ENCODE measurements at regions not wholly inside any gene's neighbourhood (a gene's known extent, or its start where the extent isn't known, plus 50 kb on each side); places are given as distances from the start of the nearest gene placed in this dataset.

- intact Hi-C loops (cut with DNase I) = no loop called here
- TF ChIP-seq POLR2AphosphoS5 (IDR thresholded peaks at IDR 0.05; ENCODE audit: insufficient read depth in 1 of 2, low read depth in 1 of 2) = no peak
- no peak for TF ChIP-seq POLR2A (IDR thresholded peaks at IDR 0.05)
- TF ChIP-seq CTCF (IDR thresholded peaks at IDR 0.05) = no peak
- H3K36me3 ChIP-seq = no peaks in the 10 kb centered on the region
- H3K27ac ChIP-seq = no peak overlapping the region
- H3K9me3 ChIP-seq = no peaks in the 10 kb centered on the region
- H3K4me1 ChIP-seq = peaks cover 16% of the 10 kb centered on the region
- no peak for DNase-seq (ENCODE audit: extremely low spot score in 2 of 2)
- no peaks in the 10 kb centered on the region for H3K27me3 ChIP-seq
- H3K4me3 ChIP-seq = no peak overlapping the region
Observed at GRCh38 chr18:79615091-79615490, 64.5 kb upstream of the CTDP1 start.

- Histone ChIP-seq H3K4me3 (no peak overlapping the region), H3K36me3 (no peaks in the 10 kb centered on the region), H3K27me3 (no peaks in the 10 kb centered on the region), H3K9me3 (no peaks in the 10 kb centered on the region), H3K27ac (no peak overlapping the region), H3K4me1 (peaks cover 16% of the 10 kb centered on the region)
- no peak for DNase-seq (ENCODE audit: extremely low spot score in 2 of 2)
- intact Hi-C loops (cut with DNase I) = no loop called here
- no peak for TF ChIP-seq CTCF (IDR thresholded peaks at IDR 0.05)
- TF ChIP-seq POLR2A (IDR thresholded peaks at IDR 0.05) = no peak
- TF ChIP-seq POLR2AphosphoS5 (IDR thresholded peaks at IDR 0.05; ENCODE audit: insufficient read depth in 1 of 2, low read depth in 1 of 2) = no peak
Observed at GRCh38 chr18:79615586-79615985, 64.0 kb upstream of the CTDP1 start.

- Histone ChIP-seq H3K36me3 (no peaks in the 10 kb centered on the region), H3K4me1 (peaks cover 6% of the 10 kb centered on the region), H3K27ac (no peak overlapping the region), H3K27me3 (no peaks in the 10 kb centered on the region), H3K9me3 (no peaks in the 10 kb centered on the region), H3K4me3 (peak overlapping the region in 1 of 2 donors; percentile 33)
- TF ChIP-seq POLR2AphosphoS5 (IDR thresholded peaks at IDR 0.05; ENCODE audit: insufficient read depth in 1 of 2, low read depth in 1 of 2) (no peak), CTCF (IDR thresholded peaks at IDR 0.05) (no peak), POLR2A (IDR thresholded peaks at IDR 0.05) (no peak)
- intact Hi-C loops (cut with DNase I) = no loop called here
- DNase-seq (ENCODE audit: extremely low spot score in 2 of 2) = no peak
Observed at GRCh38 chr18:79616651-79617510, 62.7 kb upstream of the CTDP1 start.

DNA sequence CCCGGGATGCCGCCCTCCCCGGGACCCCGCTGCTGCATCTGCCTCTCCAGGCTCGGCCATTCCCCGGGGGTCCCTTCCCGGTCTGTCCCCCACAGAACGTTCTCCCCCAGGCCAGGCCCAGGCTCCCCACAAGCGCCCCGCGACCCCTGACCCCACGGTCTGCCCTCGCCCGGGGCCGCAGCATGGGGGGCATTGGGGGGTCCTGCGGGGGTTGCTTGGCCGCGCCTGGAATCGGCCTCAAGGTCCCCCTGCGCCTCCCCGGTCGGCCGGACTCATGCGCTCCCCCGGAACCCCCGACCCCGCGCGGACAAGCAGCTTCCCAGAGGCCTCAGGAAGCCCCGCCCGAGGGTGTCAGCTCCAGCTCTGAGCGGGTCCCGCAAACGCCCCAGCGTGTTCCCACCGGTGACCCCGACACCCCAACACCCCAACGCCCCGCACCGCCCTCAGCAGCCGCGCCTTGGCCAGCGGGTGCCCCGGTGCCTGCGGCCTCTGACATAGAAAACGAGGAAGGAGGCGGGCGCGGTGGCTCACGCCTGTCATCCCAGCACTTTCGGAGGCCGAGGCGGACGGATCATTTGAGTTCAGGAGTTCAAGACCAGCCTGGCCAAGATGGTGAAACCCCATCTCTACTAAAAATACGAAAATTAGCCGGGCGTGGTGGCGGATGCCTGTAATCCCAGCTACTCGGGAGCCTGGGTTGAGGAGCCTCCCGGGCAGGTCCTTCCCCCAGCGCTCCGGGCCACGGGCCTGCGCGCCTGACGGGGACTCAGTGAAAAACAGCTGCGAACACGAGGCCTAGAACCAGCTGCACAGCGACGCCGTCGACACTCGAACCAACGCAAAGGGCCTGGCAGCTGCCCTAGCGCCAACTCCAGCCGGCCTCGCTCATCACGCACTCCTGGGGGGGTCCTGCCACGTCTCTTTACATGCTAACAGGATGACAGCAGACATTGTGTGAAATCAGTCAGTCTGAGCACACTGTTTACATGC, 61.8 kb upstream of the CTDP1 start:
- intact Hi-C loops (cut with DNase I) = no loop called here
- Histone ChIP-seq H3K27ac (no peak overlapping the region), H3K27me3 (no peaks in the 10 kb centered on the region), H3K4me3 (no peak overlapping the region), H3K36me3 (no peaks in the 10 kb centered on the region), H3K9me3 (no peaks in the 10 kb centered on the region), H3K4me1 (peaks cover 6% of the 10 kb centered on the region)
- no peak for DNase-seq (ENCODE audit: extremely low spot score in 2 of 2)
- TF ChIP-seq CTCF (IDR thresholded peaks at IDR 0.05) (no peak), POLR2AphosphoS5 (IDR thresholded peaks at IDR 0.05; ENCODE audit: insufficient read depth in 1 of 2, low read depth in 1 of 2) (no peak), POLR2A (IDR thresholded peaks at IDR 0.05) (no peak)

Measured in vagina (tissue), 2 donors.